ENCODE measurements at regions not wholly inside any gene's neighbourhood (a gene's known extent, or its start where the extent isn't known, plus 50 kb on each side); places are given as distances from the start of the nearest gene placed in this dataset.

- no peak overlapping the region for H2BK15ac ChIP-seq (ENCODE audit: low read depth, low read length)
- no peak overlapping the region for H3K18ac ChIP-seq (ENCODE audit: insufficient read length, low read depth, low read length)
- H2AFZ ChIP-seq (ENCODE audit: low read length), result no peak overlapping the region
- no peak overlapping the region for H2BK120ac ChIP-seq (ENCODE audit: low read depth, low read length, poor library complexity, severe bottlenecking)
- no peak overlapping the region for H4K91ac ChIP-seq (ENCODE audit: insufficient read length, low read depth, low read length)
- no peak overlapping the region for H4K5ac ChIP-seq (ENCODE audit: insufficient read length, low read depth, low read length)
- WGBS (ENCODE audit: extremely low coverage, insufficient read length, low lambda C conversion rate), result no CpG with 5 or more reads among the region's 6 CpGs
- H3K23ac ChIP-seq (ENCODE audit: insufficient read length, low read depth, low read length), result no peak overlapping the region
- no peaks in the 10 kb centered on the region for H4K20me1 ChIP-seq (ENCODE audit: control insufficient read depth, insufficient read depth, insufficient read length)
- no peaks in the 10 kb centered on the region for H3K79me2 ChIP-seq (ENCODE audit: insufficient read depth, low read length)
- H3K23me2 ChIP-seq (ENCODE audit: insufficient read length, low read depth, low read length, poor library complexity, severe bottlenecking), result no peaks in the 10 kb centered on the region
- DNase-seq, result no peak
- H3K4me1 Mint-ChIP-seq, result peaks cover 4 to 11% of the 10 kb centered on the region in 2 experiments; a peak in 3 of 4 replicates
- H3K4me3 Mint-ChIP-seq, result no peak overlapping the region
- peaks cover 0 to 5% (median 0%) of the 10 kb centered on the region in 3 experiments; a peak in 2 of 7 replicates for H3K36me3 Mint-ChIP-seq (ENCODE audit: insufficient read depth in 1 of 3, low read depth in 3 of 3)
- no peak overlapping the region for H2BK20ac ChIP-seq (ENCODE audit: low read depth, low read length, poor library complexity, severe bottlenecking)
- H3K27me3 ChIP-seq (ENCODE audit: insufficient read depth, low read length), result no peaks in the 10 kb centered on the region
- peak overlapping the region; percentile 6; the same call in 1 of the 2 replicates for H3K14ac ChIP-seq (ENCODE audit: insufficient read depth, low read length)
- no peaks in the 10 kb centered on the region for H3K79me1 ChIP-seq (ENCODE audit: insufficient read depth, low read depth, low read length, poor library complexity, severe bottlenecking)
- no peak overlapping the region for H2AK5ac ChIP-seq (ENCODE audit: insufficient read length, low read length)
- H3K4me2 ChIP-seq (ENCODE audit: insufficient read depth, insufficient read length, low read length), result no peak overlapping the region
- no peaks in the 10 kb centered on the region for H3K9me3 ChIP-seq (ENCODE audit: control insufficient read depth, low read depth, low read length)
- no peak overlapping the region for H3K4ac ChIP-seq (ENCODE audit: low read depth, low read length)
- H3K56ac ChIP-seq (ENCODE audit: insufficient read length, low read depth, low read length), result no peak overlapping the region
- no peak overlapping the region for H3K27ac ChIP-seq (ENCODE audit: insufficient read length, low read depth, low read length)
- no peak overlapping the region for H2BK5ac ChIP-seq (ENCODE audit: insufficient read length, low read length)
- H2BK12ac ChIP-seq (ENCODE audit: insufficient read length, low read depth, low read length), result no peak overlapping the region
- H3T11ph ChIP-seq (ENCODE audit: low read length), result no peak overlapping the region
- no peaks in the 10 kb centered on the region for H3K4me1 ChIP-seq (ENCODE audit: insufficient read depth, low read length)
- no peaks in the 10 kb centered on the region; the same call in 1 of the 2 replicates for H3K27me3 Mint-ChIP-seq (ENCODE audit: low read depth)
- no peak overlapping the region for H4K8ac ChIP-seq (replicated peaks; ENCODE audit: insufficient read length, low read depth, low read length)
- H3K27ac Mint-ChIP-seq, result no peak overlapping the region
- no peak overlapping the region for H3K9ac ChIP-seq (ENCODE audit: extremely low read depth, insufficient read length, low read length)
- TF ChIP-seq CTCF (conservative IDR thresholded peaks at IDR 0.05), result no peak
- H3K9me3 Mint-ChIP-seq, result peaks cover 7 to 11% of the 10 kb centered on the region in 2 experiments; a peak in 4 of 5 replicates
Measured at GRCh38 chr10:3907514-3907913, 122.5 kb upstream of the KLF6 start.
